RWPE1 (cell line): ENCODE measurements at regions not wholly inside any gene's neighbourhood (a gene's known extent, or its start where the extent isn't known, plus 50 kb on each side); places are given as distances from the start of the nearest gene placed in this dataset.

Source experiments
- CTCF ChIA-PET: fragments of 350-600 bp; sonication (Branson Sonifier 250); formaldehyde crosslinking; extraction: SDS; loops from one replicate; lab custom pipeline; 2021; lab: Yijun Ruan, JAX
- POLR2A ChIA-PET: fragments of 400-600 bp; formaldehyde crosslinking; extraction: SDS; loops from one replicate; lab custom pipeline; 2020; ENCODE audit warnings: antibody characterized with exemption; ENCODE audit not compliant: low non-redundant PET; lab: Yijun Ruan, JAX
- DNase-seq: peaks from one replicate; pipeline ENCODE4 v3.0.0; 2012; ENCODE audit warnings: low spot score
- H3K27ac ChIP-seq: fragments of 450-650 bp; 2 replicates; pipeline ENCODE4 v1.5.1; 2017
- TF ChIP-seq, protein P1 (sequence below): fragments of 450-650 bp; conservative IDR thresholded peaks from 2 replicates; pipeline ENCODE4 v1.5.1; 2017; ENCODE audit warnings: low read depth, mild to moderate bottlenecking

DNA sequence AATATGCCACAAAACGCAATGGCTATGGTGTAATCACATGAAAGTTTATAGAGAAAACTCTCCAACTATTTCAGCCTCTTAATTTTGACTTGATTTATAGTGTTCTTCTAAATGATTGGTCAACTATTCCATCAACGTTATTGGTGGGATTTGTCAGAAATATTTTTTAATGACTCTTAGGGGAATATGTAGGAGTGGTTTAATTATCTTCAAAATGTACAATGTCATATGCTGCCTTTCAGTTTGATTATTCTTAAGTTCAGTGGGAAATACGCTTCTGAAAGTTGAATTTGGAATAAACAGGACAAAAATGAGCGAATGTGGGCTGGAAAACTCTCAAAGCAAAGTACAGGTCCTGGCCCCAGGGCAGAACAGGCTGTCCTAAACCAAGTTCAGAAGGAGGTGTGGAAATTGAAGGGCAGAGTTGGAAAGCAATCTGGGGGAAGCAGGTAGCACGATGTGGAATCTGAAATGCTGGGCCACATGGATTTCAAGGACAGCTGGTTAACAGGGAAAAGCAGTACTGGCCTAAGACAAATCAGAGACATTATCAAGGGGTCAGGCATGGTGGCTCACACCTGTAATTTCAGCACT, 60.8 kb upstream of the MYCBP2 start:
- no peak overlapping the region for H3K27ac ChIP-seq
- no peak for DNase-seq
- ChIA-PET POLR2A (no interaction called here), CTCF (no interaction called here)
- TF ChIP-seq, protein P1, sequence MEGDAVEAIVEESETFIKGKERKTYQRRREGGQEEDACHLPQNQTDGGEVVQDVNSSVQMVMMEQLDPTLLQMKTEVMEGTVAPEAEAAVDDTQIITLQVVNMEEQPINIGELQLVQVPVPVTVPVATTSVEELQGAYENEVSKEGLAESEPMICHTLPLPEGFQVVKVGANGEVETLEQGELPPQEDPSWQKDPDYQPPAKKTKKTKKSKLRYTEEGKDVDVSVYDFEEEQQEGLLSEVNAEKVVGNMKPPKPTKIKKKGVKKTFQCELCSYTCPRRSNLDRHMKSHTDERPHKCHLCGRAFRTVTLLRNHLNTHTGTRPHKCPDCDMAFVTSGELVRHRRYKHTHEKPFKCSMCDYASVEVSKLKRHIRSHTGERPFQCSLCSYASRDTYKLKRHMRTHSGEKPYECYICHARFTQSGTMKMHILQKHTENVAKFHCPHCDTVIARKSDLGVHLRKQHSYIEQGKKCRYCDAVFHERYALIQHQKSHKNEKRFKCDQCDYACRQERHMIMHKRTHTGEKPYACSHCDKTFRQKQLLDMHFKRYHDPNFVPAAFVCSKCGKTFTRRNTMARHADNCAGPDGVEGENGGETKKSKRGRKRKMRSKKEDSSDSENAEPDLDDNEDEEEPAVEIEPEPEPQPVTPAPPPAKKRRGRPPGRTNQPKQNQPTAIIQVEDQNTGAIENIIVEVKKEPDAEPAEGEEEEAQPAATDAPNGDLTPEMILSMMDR, result no peak

DNA sequence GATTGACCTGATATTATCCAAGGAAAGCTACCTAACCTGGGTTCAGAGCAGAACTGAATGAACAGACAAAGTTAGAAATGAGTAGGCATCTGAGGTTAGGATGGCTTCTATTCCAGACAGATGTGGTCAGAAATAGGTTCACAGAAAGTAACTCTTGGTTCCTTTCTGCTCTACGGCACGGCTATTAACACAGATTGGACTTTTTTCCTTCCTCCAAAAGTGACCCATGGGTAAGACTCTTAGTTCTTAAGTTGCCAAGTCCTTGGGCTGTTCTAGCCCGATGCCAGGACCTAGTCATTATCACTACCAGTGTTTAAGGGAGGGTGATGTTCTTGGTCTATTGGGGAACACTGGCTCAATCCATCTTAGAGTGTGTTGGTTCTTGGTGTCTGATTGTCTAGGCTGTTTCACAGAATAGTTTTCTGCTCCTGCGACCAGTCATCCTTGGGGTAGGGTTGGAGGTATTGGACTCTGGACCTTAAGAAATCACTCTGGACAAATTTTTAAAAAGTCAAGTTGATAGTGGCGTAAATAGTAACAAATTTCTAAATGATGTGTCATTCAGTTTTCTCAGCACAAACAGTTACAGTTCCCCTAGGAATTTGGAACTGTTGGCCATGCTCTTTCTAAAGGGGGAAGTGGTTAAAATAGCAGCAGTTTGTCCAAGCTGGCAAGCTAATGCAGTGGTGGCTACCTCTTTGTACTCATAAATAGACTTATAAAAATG, 60.1 kb upstream of the MYCBP2 start:
- DNase-seq, result no peak
- CTCF ChIA-PET, result interaction anchor here (0.7 kb wide), 1 partner anchor 19 kb away, joined by 5 read pairs; no protein-coding TSS in a partner anchor
- no peak overlapping the region for H3K27ac ChIP-seq
- TF ChIP-seq, protein P1, result no peak
- POLR2A ChIA-PET, result no interaction called here

DNA sequence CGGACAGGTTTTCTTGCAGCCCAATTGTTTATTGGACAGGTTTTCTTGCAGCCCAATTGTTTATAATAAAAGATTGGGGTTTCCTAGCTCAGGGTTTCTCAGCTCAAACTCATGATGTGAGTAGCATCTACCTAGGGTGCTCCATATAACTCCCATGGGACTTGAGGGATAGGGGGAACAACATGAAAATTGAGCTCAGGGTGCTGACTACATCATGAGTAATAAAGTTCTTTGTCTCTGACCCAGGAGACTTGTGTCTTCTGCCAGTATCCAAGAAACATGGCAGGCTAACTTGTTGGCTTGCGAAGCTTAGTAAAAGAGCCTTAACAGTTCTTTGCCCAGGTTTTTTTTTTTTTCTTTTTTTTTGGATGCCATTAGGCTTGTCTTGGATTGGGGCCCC, 59.2 kb upstream of the MYCBP2 start:
- H3K27ac ChIP-seq, result no peak overlapping the region
- DNase-seq, result no peak
- TF ChIP-seq, protein P1, result no peak
- ChIA-PET POLR2A (no interaction called here), CTCF (interaction anchor here (0.7 kb wide), 1 partner anchor 335 kb away, joined by 4 read pairs; no protein-coding TSS in a partner anchor)

DNA sequence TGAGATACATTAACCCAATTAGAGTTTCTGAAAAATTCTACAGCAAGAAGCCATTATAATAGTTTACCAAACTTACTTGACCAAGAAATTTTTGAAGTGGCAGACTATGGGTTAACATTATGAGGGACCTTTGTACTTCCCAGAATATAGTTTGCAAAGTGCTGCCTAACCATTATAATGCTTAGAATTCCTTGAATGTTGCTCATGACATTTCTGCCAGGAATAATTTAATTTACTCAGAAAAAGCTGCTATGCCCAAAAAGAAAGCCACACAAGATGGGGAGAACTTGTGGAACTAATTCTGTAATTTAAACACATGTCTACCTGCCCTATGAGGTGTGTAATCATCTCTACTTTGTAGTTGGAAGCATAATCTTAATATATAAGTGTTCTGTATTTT, 58.1 kb upstream of the MYCBP2 start:
- DNase-seq, result no peak
- ChIA-PET CTCF (no interaction called here), POLR2A (no interaction called here)
- TF ChIP-seq, protein P1, result no peak
- no peak overlapping the region for H3K27ac ChIP-seq

DNA sequence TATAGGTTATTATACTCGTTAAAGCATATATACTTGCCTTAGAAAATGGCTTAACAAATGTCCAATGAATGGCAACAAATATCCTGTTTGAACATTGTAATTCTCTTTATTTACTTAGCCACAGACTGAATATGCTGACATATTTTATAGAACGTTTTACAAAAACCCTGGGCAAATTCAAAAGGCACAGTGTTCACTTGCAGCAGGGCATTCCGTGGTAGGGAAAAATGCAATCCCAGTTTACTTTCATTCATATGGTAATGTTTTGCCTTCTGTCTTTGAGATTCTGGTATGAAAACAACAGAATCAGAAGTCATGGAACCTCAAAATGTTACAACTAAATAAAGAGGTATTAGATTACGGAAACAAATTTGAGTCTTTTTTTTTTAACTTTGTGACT, 56.2 kb upstream of the MYCBP2 start:
- CTCF ChIA-PET, result interaction anchor here (0.7 kb wide), 1 partner anchor 75 kb away, joined by 3 read pairs; no protein-coding TSS in a partner anchor
- DNase-seq, result no peak

DNA sequence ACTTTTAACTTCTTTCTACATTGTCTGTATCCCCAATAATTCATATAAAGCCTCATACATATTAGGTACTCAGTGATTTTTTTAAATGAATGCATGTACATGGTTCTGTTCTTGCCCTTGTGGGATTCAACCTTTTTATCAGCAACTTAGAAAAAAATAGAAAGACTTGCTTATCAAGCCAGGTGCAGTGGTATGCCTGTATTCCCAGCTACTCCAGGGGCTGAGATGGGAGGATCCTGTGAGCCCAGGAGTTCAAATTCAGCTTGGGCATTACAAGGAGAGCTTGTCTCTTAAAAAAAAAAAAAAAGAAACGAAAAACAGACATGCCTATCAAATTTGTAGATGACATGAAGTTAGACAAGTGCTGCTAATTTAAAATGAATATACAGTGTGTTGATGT, 54.2 kb upstream of the MYCBP2 start:
- TF ChIP-seq, protein P1, result no peak
- ChIA-PET CTCF (interaction anchor here (1.2 kb wide), 1 partner anchor 97 kb away, joined by 5 read pairs; no protein-coding TSS in a partner anchor), POLR2A (no interaction called here)
- DNase-seq, result no peak
- no peak overlapping the region for H3K27ac ChIP-seq

More for the DNA sequence above, 56.2 kb upstream of the MYCBP2 start:
- TF ChIP-seq, protein P1, result no peak
- POLR2A ChIA-PET, result no interaction called here
- H3K27ac ChIP-seq, result no peak overlapping the region
